Keratinocyte (primary cell): ENCODE measurements at regions not wholly inside any gene's neighbourhood (a gene's known extent, or its start where the extent isn't known, plus 50 kb on each side); places are given as distances from the start of the nearest gene placed in this dataset.

ENCODE experiments used
- CTCF ChIP-seq, 3 experiments: IDR thresholded peaks in 1 of 3; conservative IDR thresholded peaks in 1 of 3; optimal IDR thresholded peaks in 1 of 3; 2 replicates in 2 of 3; 3 replicates in 1 of 3; pipeline versions ENCODE3 to v1.5.1; 2011; ENCODE audit warnings: low read length in 3 of 3, mild to moderate bottlenecking in 3 of 3, moderate library complexity in 2 of 3, control low read depth in 1 of 3, inconsistent platforms in 1 of 3; ENCODE audit not compliant: insufficient read depth in 2 of 3; ENCODE audit errors: extremely low read depth in 1 of 3
- EZH2 ChIP-seq: IDR thresholded peaks from one replicate; pipeline ENCODE4 v1.6.1; 2012; ENCODE audit warnings: inconsistent platforms, mild to moderate bottlenecking, low read length, moderate library complexity

GRCh38 chr13:44108331-44108858 is 228.7 kb downstream of the LACC1 start:
- TF ChIP-seq CTCF (optimal IDR thresholded peaks at IDR 0.05 in 1 of 3, IDR thresholded peaks at IDR 0.05 in 1 of 3, conservative IDR thresholded peaks at IDR 0.05 in 1 of 3; ENCODE audit: extremely low read depth in 1 of 3, insufficient read depth in 2 of 3, low read length in 3 of 3) (no peak), EZH2 (no peak)
